ENCODE measurements at regions not wholly inside any gene's neighbourhood (a gene's known extent, or its start where the extent isn't known, plus 50 kb on each side); places are given as distances from the start of the nearest gene placed in this dataset.
"Not testable (repeated sequence)": the region's sequence is repeated elsewhere in the genome, so short reads cannot be mapped to it uniquely, and the experiment has no call there.

GRCh38 chr3:158026236-158026635, 80.0 kb downstream of the SHOX2 start:
- no peak for DNase-seq

GRCh38 chr3:158019897-158020296, 86.3 kb downstream of the SHOX2 start:
- DNase-seq: not testable (repeated sequence)

- DNase-seq: no peak
Measured at GRCh38 chr3:158018462-158018861, 87.8 kb downstream of the SHOX2 start.

GRCh38 chr3:158012901-158013300, 93.3 kb downstream of the SHOX2 start:
- DNase-seq: no peak

GRCh38 chr3:158005391-158006100, 100.7 kb downstream of the SHOX2 start:
- DNase-seq: no peak

- DNase-seq: no peak
Measured at GRCh38 chr3:157999246-157999645, 107.0 kb downstream of the SHOX2 start.

- DNase-seq: no peak
Measured at GRCh38 chr3:157982359-157982758, 123.9 kb downstream of the SHOX2 start.

- DNase-seq: no peak
Measured at GRCh38 chr3:157981819-157982218, 124.4 kb downstream of the SHOX2 start.

- DNase-seq: no peak
Measured at GRCh38 chr3:157979022-157979421, 127.2 kb downstream of the SHOX2 start.

- no peak for DNase-seq
Measured at GRCh38 chr3:157961665-157962064, 144.6 kb downstream of the SHOX2 start.

- no peak for DNase-seq
Measured at GRCh38 chr3:157958457-157958856, 147.8 kb downstream of the SHOX2 start.

GRCh38 chr3:157956850-157957249, 149.4 kb downstream of the SHOX2 start:
- no peak for DNase-seq

GRCh38 chr3:157956176-157956575, 150.0 kb downstream of the SHOX2 start:
- no peak for DNase-seq

GRCh38 chr3:157953565-157953964, 152.7 kb downstream of the SHOX2 start:
- no peak for DNase-seq

- DNase-seq: no peak
Measured at GRCh38 chr3:157948605-157949383, 157.4 kb downstream of the SHOX2 start.

- DNase-seq: no peak
Measured at GRCh38 chr3:157939166-157939565, 167.1 kb downstream of the SHOX2 start.

- no peak for DNase-seq
Measured at GRCh38 chr3:157938154-157938779, 168.0 kb downstream of the SHOX2 start.

- DNase-seq: no peak
Measured at GRCh38 chr3:157931517-157931916, 174.7 kb downstream of the SHOX2 start.

- no peak for DNase-seq
Measured at GRCh38 chr3:157930000-157930780, 176.0 kb downstream of the SHOX2 start.

- DNase-seq: no peak
Measured at GRCh38 chr3:157926822-157927221, 179.4 kb downstream of the SHOX2 start.

GRCh38 chr3:157922614-157923013, 183.6 kb downstream of the SHOX2 start:
- DNase-seq: no peak

GRCh38 chr3:157921811-157922210, 184.4 kb downstream of the SHOX2 start:
- DNase-seq: no peak
